ENCODE measurements at regions not wholly inside any gene's neighbourhood (a gene's known extent, or its start where the extent isn't known, plus 50 kb on each side); places are given as distances from the start of the nearest gene placed in this dataset.
"Not testable (repeated sequence)": the region's sequence is repeated elsewhere in the genome, so short reads cannot be mapped to it uniquely, and the experiment has no call there.

DNA sequence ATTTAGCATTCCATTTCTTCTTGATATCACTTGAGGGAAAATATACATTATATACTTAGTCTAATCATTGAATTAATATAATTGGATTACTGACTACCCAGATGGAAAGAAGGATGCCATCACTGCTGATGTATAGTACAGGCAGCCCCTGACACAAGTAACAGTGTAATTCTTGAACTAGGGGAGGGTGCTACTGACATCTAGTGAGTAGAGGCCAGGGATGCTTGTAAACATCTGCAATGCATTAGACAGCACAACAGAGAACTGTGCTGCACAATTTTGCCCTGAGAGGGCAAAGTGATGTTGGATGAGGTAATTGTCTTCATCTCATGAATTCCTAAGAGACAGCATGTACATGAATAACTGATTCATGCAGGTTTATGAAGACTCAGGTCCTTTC, 169.2 kb downstream of the GOLGA6L6 start:
- H3K9ac ChIP-seq (ENCODE audit: low read length in 5 of 5); H3K9me3 ChIP-seq (ENCODE audit: control insufficient read depth in 5 of 5, low read length in 5 of 5); H3K4me3 ChIP-seq (ENCODE audit: low read depth in 1 of 5, low read length in 5 of 5); H3K27me3 ChIP-seq (ENCODE audit: control insufficient read depth in 5 of 5, insufficient read depth in 4 of 5, low read length in 5 of 5); H3K36me3 ChIP-seq (ENCODE audit: control insufficient read depth in 5 of 5, insufficient read depth in 5 of 5, low read length in 5 of 5); H3K4me1 ChIP-seq (ENCODE audit: control insufficient read depth in 5 of 5, insufficient read depth in 5 of 5, low read length in 5 of 5); H3K27ac ChIP-seq (ENCODE audit: low read depth, low read length): not testable (repeated sequence)

GRCh38 chr15:20369500-20369899, 172.1 kb downstream of the GOLGA6L6 start:
- Histone ChIP-seq H3K36me3 (ENCODE audit: control insufficient read depth in 5 of 5, insufficient read depth in 5 of 5, low read length in 5 of 5) (no peaks in the 10 kb centered on the region), H3K9ac (ENCODE audit: low read length in 5 of 5) (no peak overlapping the region), H3K27ac (ENCODE audit: low read depth, low read length) (no peak overlapping the region), H3K27me3 (ENCODE audit: control insufficient read depth in 5 of 5, insufficient read depth in 4 of 5, low read length in 5 of 5) (no peaks in the 10 kb centered on the region), H3K4me3 (ENCODE audit: low read depth in 1 of 5, low read length in 5 of 5) (no peak overlapping the region), H3K9me3 (ENCODE audit: control insufficient read depth in 5 of 5, low read length in 5 of 5) (no peaks in the 10 kb centered on the region), H3K4me1 (ENCODE audit: control insufficient read depth in 5 of 5, insufficient read depth in 5 of 5, low read length in 5 of 5) (no peaks in the 10 kb centered on the region)

DNA sequence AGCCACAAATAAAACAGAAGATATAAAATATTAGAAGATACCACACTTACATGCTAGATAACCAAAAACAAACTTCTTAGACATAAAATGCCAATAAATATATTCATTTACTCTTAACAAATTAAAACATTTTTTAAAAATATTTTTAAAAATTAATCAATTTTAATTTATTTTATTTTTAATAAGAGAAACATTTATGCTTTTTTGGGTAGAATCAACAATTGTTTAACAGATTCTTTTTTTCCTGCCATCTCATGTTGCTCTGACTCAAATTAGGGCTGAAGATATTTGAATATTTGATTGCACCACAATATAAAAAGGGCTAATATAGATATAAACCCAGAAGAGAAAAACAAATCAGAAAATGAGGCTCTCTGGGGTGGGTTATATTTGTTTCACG, 172.6 kb downstream of the GOLGA6L6 start:
- H3K4me1 ChIP-seq (ENCODE audit: control insufficient read depth in 5 of 5, insufficient read depth in 5 of 5, low read length in 5 of 5): no peaks in the 10 kb centered on the region
- H3K27me3 ChIP-seq (ENCODE audit: control insufficient read depth in 5 of 5, insufficient read depth in 4 of 5, low read length in 5 of 5): no peaks in the 10 kb centered on the region
- H3K9ac ChIP-seq (ENCODE audit: low read length in 5 of 5): no peak overlapping the region
- no peaks in the 10 kb centered on the region for H3K36me3 ChIP-seq (ENCODE audit: control insufficient read depth in 5 of 5, insufficient read depth in 5 of 5, low read length in 5 of 5)
- H3K27ac ChIP-seq (ENCODE audit: low read depth, low read length): no peak overlapping the region
- no peaks in the 10 kb centered on the region for H3K9me3 ChIP-seq (ENCODE audit: control insufficient read depth in 5 of 5, low read length in 5 of 5)
- H3K4me3 ChIP-seq (ENCODE audit: low read depth in 1 of 5, low read length in 5 of 5): no peak overlapping the region

DNA sequence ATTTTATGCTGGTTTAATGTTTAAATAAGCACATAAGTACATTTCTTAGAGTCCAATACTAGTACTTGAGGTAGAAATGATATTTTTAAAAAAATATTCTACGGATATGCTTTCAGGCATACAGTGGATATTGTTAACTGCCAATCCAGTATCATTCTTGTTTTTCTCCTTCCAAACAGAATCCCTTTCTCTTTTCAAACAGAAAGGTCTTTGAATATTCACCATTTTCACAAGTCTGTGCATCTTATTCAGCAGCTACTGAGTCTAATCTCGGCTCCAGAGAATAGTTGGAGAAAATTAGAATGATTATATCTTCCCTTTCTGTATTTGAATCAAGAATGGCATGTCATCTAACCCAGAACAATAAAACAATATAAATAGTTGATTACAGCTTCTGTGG, 174.5 kb downstream of the GOLGA6L6 start:
- Histone ChIP-seq H3K4me3 (ENCODE audit: low read depth in 1 of 5, low read length in 5 of 5) (no peak overlapping the region), H3K9ac (ENCODE audit: low read length in 5 of 5) (no peak overlapping the region), H3K27ac (ENCODE audit: low read depth, low read length) (no peak overlapping the region), H3K4me1 (ENCODE audit: control insufficient read depth in 5 of 5, insufficient read depth in 5 of 5, low read length in 5 of 5) (no peaks in the 10 kb centered on the region), H3K27me3 (ENCODE audit: control insufficient read depth in 5 of 5, insufficient read depth in 4 of 5, low read length in 5 of 5) (peaks cover 0 to 3% (median 0%) of the 10 kb centered on the region in 5 donors), H3K9me3 (ENCODE audit: control insufficient read depth in 5 of 5, low read length in 5 of 5) (no peaks in the 10 kb centered on the region), H3K36me3 (ENCODE audit: control insufficient read depth in 5 of 5, insufficient read depth in 5 of 5, low read length in 5 of 5) (no peaks in the 10 kb centered on the region)

DNA sequence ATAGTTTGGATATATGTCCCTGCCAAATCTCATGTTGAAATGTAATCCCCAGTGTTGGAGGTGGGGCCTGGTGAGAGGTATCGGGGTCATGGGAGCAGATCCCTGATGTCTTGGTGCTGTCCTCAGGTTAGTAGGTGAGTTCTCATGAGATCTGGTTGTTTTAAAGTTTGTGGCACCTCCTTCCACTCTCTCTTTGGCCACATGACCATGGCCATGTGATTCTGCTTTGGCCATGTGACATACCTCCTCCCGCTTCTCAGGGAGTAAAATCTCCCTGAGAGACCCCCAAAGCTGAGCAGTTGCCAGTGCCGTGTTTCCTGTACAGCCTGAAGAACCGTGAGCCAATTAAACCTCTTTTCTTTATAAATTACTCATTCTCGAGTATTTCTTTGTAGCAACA, 178.0 kb downstream of the GOLGA6L6 start:
- not testable (repeated sequence) for H3K9me3 ChIP-seq (ENCODE audit: control insufficient read depth in 5 of 5, low read length in 5 of 5); H3K9ac ChIP-seq (ENCODE audit: low read length in 5 of 5); H3K27me3 ChIP-seq (ENCODE audit: control insufficient read depth in 5 of 5, insufficient read depth in 4 of 5, low read length in 5 of 5); H3K4me1 ChIP-seq (ENCODE audit: control insufficient read depth in 5 of 5, insufficient read depth in 5 of 5, low read length in 5 of 5); H3K36me3 ChIP-seq (ENCODE audit: control insufficient read depth in 5 of 5, insufficient read depth in 5 of 5, low read length in 5 of 5); H3K27ac ChIP-seq (ENCODE audit: low read depth, low read length); H3K4me3 ChIP-seq (ENCODE audit: low read depth in 1 of 5, low read length in 5 of 5)

GRCh38 chr15:20361091-20361490, 180.5 kb downstream of the GOLGA6L6 start:
- H3K9ac ChIP-seq (ENCODE audit: low read length in 5 of 5): no peak overlapping the region
- H3K9me3 ChIP-seq (ENCODE audit: control insufficient read depth in 5 of 5, low read length in 5 of 5): no peaks in the 10 kb centered on the region
- H3K4me1 ChIP-seq (ENCODE audit: control insufficient read depth in 5 of 5, insufficient read depth in 5 of 5, low read length in 5 of 5): peaks cover 0 to 3% (median 0%) of the 10 kb centered on the region in 5 donors
- no peak overlapping the region for H3K4me3 ChIP-seq (ENCODE audit: low read depth in 1 of 5, low read length in 5 of 5)
- H3K27me3 ChIP-seq (ENCODE audit: control insufficient read depth in 5 of 5, insufficient read depth in 4 of 5, low read length in 5 of 5): peaks cover 0 to 3% (median 0%) of the 10 kb centered on the region in 5 donors
- no peaks in the 10 kb centered on the region for H3K36me3 ChIP-seq (ENCODE audit: control insufficient read depth in 5 of 5, insufficient read depth in 5 of 5, low read length in 5 of 5)
- no peak overlapping the region for H3K27ac ChIP-seq (ENCODE audit: low read depth, low read length)

- Histone ChIP-seq H3K4me3 (ENCODE audit: low read depth in 1 of 5, low read length in 5 of 5) (no peak overlapping the region), H3K27me3 (ENCODE audit: control insufficient read depth in 5 of 5, insufficient read depth in 4 of 5, low read length in 5 of 5) (peaks cover 0 to 7% (median 0%) of the 10 kb centered on the region in 5 donors), H3K36me3 (ENCODE audit: control insufficient read depth in 5 of 5, insufficient read depth in 5 of 5, low read length in 5 of 5) (no peaks in the 10 kb centered on the region), H3K27ac (ENCODE audit: low read depth, low read length) (no peak overlapping the region), H3K9ac (ENCODE audit: low read length in 5 of 5) (no peak overlapping the region), H3K9me3 (ENCODE audit: control insufficient read depth in 5 of 5, low read length in 5 of 5) (no peaks in the 10 kb centered on the region), H3K4me1 (ENCODE audit: control insufficient read depth in 5 of 5, insufficient read depth in 5 of 5, low read length in 5 of 5) (peaks cover 0 to 3% (median 0%) of the 10 kb centered on the region in 5 donors)
Observed at GRCh38 chr15:20358779-20359414, 182.7 kb downstream of the GOLGA6L6 start.

GRCh38 chr15:20358066-20358778, 183.4 kb downstream of the GOLGA6L6 start:
- no peaks in the 10 kb centered on the region for H3K9me3 ChIP-seq (ENCODE audit: control insufficient read depth in 5 of 5, low read length in 5 of 5)
- no peak overlapping the region for H3K27ac ChIP-seq (ENCODE audit: low read depth, low read length)
- no peak overlapping the region for H3K4me3 ChIP-seq (ENCODE audit: low read depth in 1 of 5, low read length in 5 of 5)
- no peak overlapping the region for H3K9ac ChIP-seq (ENCODE audit: low read length in 5 of 5)
- H3K36me3 ChIP-seq (ENCODE audit: control insufficient read depth in 5 of 5, insufficient read depth in 5 of 5, low read length in 5 of 5): no peaks in the 10 kb centered on the region
- H3K4me1 ChIP-seq (ENCODE audit: control insufficient read depth in 5 of 5, insufficient read depth in 5 of 5, low read length in 5 of 5): peaks cover 0 to 3% (median 0%) of the 10 kb centered on the region in 5 donors
- peaks cover 0 to 4% (median 0%) of the 10 kb centered on the region in 5 donors for H3K27me3 ChIP-seq (ENCODE audit: control insufficient read depth in 5 of 5, insufficient read depth in 4 of 5, low read length in 5 of 5)

DNA sequence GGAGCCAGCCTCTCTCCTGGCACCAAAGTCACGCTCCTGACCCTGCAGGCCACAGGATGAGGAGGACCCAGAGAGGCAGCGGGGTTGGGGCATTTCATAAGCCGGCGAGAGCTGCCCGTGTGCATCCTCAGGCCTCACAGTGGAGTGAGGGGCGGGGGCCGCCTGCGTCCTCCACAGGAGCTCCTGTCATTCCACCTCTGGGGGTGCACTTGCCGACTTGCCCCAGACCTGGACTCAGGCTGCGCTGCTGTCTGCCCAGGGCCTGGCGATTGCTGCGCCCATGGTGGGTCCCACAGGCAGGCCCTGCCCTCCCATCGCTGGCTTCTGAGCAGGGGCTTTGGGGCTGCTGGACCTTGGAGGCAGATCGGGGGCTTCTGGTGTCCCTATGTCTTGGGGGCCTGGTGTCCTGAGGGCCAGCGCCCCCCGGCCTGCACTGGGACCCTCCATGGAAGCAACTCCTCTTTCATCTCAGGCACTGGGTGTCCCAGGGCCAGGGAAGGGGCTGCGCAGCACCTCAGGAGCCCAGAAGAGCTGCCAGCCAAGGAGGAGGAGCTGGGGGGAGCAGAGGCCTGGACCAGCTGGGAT, 184.0 kb downstream of the GOLGA6L6 start:
- no peak overlapping the region for H3K27ac ChIP-seq (ENCODE audit: low read depth, low read length)
- H3K27me3 ChIP-seq (ENCODE audit: control insufficient read depth in 5 of 5, insufficient read depth in 4 of 5, low read length in 5 of 5): peaks cover 0 to 4% (median 0%) of the 10 kb centered on the region in 5 donors
- peaks cover 0 to 3% (median 0%) of the 10 kb centered on the region in 5 donors for H3K4me1 ChIP-seq (ENCODE audit: control insufficient read depth in 5 of 5, insufficient read depth in 5 of 5, low read length in 5 of 5)
- no peaks in the 10 kb centered on the region for H3K36me3 ChIP-seq (ENCODE audit: control insufficient read depth in 5 of 5, insufficient read depth in 5 of 5, low read length in 5 of 5)
- no peak overlapping the region for H3K9ac ChIP-seq (ENCODE audit: low read length in 5 of 5)
- H3K9me3 ChIP-seq (ENCODE audit: control insufficient read depth in 5 of 5, low read length in 5 of 5): no peaks in the 10 kb centered on the region
- no peak overlapping the region for H3K4me3 ChIP-seq (ENCODE audit: low read depth in 1 of 5, low read length in 5 of 5)

- no peak overlapping the region for H3K9ac ChIP-seq (ENCODE audit: low read length in 5 of 5)
- H3K4me1 ChIP-seq (ENCODE audit: control insufficient read depth in 5 of 5, insufficient read depth in 5 of 5, low read length in 5 of 5): peaks cover 0 to 3% (median 0%) of the 10 kb centered on the region in 5 donors
- no peak overlapping the region for H3K4me3 ChIP-seq (ENCODE audit: low read depth in 1 of 5, low read length in 5 of 5)
- H3K27ac ChIP-seq (ENCODE audit: low read depth, low read length): no peak overlapping the region
- peaks cover 0 to 4% (median 0%) of the 10 kb centered on the region in 5 donors for H3K27me3 ChIP-seq (ENCODE audit: control insufficient read depth in 5 of 5, insufficient read depth in 4 of 5, low read length in 5 of 5)
- H3K9me3 ChIP-seq (ENCODE audit: control insufficient read depth in 5 of 5, low read length in 5 of 5): no peaks in the 10 kb centered on the region
- no peaks in the 10 kb centered on the region for H3K36me3 ChIP-seq (ENCODE audit: control insufficient read depth in 5 of 5, insufficient read depth in 5 of 5, low read length in 5 of 5)
Observed at GRCh38 chr15:20356911-20357480, 184.6 kb downstream of the GOLGA6L6 start.
